ENCODE measurements at regions not wholly inside any gene's neighbourhood (a gene's known extent, or its start where the extent isn't known, plus 50 kb on each side); places are given as distances from the start of the nearest gene placed in this dataset.

DNA sequence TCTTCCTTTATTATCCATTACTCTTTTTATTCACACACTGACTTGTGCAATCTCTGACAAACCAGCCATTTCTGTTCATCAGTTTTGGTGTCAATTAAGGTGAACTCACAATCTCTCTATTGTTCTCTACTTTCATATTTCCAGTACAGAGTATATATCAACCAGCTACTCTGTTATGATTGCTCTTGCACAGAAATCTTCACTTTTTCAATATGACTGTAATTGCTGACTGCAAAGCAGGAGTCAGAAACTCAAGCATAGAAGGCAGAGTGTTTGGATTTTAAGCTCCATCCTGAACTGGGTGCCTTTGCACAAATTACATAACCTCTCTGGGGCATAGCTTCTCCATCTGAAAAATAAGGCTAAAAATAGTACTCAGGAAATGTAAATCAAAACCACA, 1042.0 kb downstream of the GRM8 start:
- no peak overlapping the region for H3K4me3 ChIP-seq (ENCODE audit: low read depth, poor library complexity, severe bottlenecking)
- intact Hi-C loops (cut with DNase I; ENCODE audit: low total_unique reads): no loop called here
- TF ChIP-seq POLR2A (IDR thresholded peaks at IDR 0.05): no peak
- TF ChIP-seq, protein P1, sequence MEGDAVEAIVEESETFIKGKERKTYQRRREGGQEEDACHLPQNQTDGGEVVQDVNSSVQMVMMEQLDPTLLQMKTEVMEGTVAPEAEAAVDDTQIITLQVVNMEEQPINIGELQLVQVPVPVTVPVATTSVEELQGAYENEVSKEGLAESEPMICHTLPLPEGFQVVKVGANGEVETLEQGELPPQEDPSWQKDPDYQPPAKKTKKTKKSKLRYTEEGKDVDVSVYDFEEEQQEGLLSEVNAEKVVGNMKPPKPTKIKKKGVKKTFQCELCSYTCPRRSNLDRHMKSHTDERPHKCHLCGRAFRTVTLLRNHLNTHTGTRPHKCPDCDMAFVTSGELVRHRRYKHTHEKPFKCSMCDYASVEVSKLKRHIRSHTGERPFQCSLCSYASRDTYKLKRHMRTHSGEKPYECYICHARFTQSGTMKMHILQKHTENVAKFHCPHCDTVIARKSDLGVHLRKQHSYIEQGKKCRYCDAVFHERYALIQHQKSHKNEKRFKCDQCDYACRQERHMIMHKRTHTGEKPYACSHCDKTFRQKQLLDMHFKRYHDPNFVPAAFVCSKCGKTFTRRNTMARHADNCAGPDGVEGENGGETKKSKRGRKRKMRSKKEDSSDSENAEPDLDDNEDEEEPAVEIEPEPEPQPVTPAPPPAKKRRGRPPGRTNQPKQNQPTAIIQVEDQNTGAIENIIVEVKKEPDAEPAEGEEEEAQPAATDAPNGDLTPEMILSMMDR (IDR thresholded peaks at IDR 0.05): no peak
- DNase-seq (ENCODE audit: low spot score in 2 of 2): no peak

- 35 to 40% methylated on average over 1 of the region's 1 CpG for WGBS, 2 donors
- no peak for DNase-seq (ENCODE audit: low spot score in 2 of 2)
- no peak for TF ChIP-seq POLR2A (IDR thresholded peaks at IDR 0.05)
- TF ChIP-seq, protein P1 (IDR thresholded peaks at IDR 0.05): no peak
- intact Hi-C loops (cut with DNase I; ENCODE audit: low total_unique reads): no loop called here
- no peak overlapping the region for H3K4me3 ChIP-seq (ENCODE audit: low read depth, poor library complexity, severe bottlenecking)
Observed at GRCh38 chr7:126203185-126203584, 1049.6 kb downstream of the GRM8 start.

DNA sequence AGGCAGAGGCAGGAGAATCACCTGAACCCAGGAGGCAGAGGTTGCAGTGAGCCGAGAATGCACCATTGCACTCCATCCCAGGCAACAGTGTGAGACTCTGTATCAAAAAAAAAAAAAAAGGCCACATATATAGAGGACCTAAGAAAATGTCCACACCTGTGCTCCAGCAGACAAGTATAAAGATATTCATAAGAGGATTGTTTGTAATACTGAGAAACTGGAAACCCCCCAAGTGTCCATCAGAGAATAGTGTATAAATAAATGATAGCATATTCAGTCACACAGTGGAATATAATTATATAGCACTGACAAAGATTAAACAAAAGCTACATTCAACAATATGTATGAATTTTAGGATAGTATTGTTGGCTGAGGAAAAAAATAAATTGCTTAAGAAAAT, 1050.6 kb downstream of the GRM8 start:
- H3K4me3 ChIP-seq (ENCODE audit: low read depth, poor library complexity, severe bottlenecking): no peak overlapping the region
- 73 to 80% methylated on average over 1 of the region's 1 CpG for WGBS, 2 donors
- TF ChIP-seq POLR2A (IDR thresholded peaks at IDR 0.05): no peak
- TF ChIP-seq, protein P1 (IDR thresholded peaks at IDR 0.05): no peak
- no peak for DNase-seq (ENCODE audit: low spot score in 2 of 2)
- intact Hi-C loops (cut with DNase I; ENCODE audit: low total_unique reads): no loop called here

- TF ChIP-seq, protein P1 (IDR thresholded peaks at IDR 0.05): no peak
- TF ChIP-seq POLR2A (IDR thresholded peaks at IDR 0.05): no peak
- intact Hi-C loops (cut with DNase I; ENCODE audit: low total_unique reads): no loop called here
- no peak overlapping the region for H3K4me3 ChIP-seq (ENCODE audit: low read depth, poor library complexity, severe bottlenecking)
- 39 to 40% methylated on average over 7 of the region's 7 CpGs for WGBS, 2 donors
- no peak for DNase-seq (ENCODE audit: low spot score in 2 of 2)
Observed at GRCh38 chr7:126185959-126186580, 1066.7 kb downstream of the GRM8 start.

GRCh38 chr7:126179916-126180315, 1072.8 kb downstream of the GRM8 start:
- no peak for DNase-seq (ENCODE audit: low spot score in 2 of 2)
- TF ChIP-seq, protein P1 (IDR thresholded peaks at IDR 0.05): no peak
- TF ChIP-seq POLR2A (IDR thresholded peaks at IDR 0.05): no peak
- H3K4me3 ChIP-seq (ENCODE audit: low read depth, poor library complexity, severe bottlenecking): no peak overlapping the region
- intact Hi-C loops (cut with DNase I; ENCODE audit: low total_unique reads): no loop called here

GRCh38 chr7:126178865-126179264, 1073.9 kb downstream of the GRM8 start:
- intact Hi-C loops (cut with DNase I; ENCODE audit: low total_unique reads): no loop called here
- no peak for TF ChIP-seq POLR2A (IDR thresholded peaks at IDR 0.05)
- TF ChIP-seq, protein P1 (IDR thresholded peaks at IDR 0.05): no peak

More at GRCh38 chr7:126178865-126179264, 1073.9 kb downstream of the GRM8 start:
- DNase-seq (ENCODE audit: low spot score in 2 of 2): no peak
- H3K4me3 ChIP-seq (ENCODE audit: low read depth, poor library complexity, severe bottlenecking): no peak overlapping the region
